K562 (cell line): ENCODE measurements at regions not wholly inside any gene's neighbourhood (a gene's known extent, or its start where the extent isn't known, plus 50 kb on each side); places are given as distances from the start of the nearest gene placed in this dataset.

ENCODE experiments used
- ATAC-seq: fragments of 200-7000 bp; cut with Tn5 transposase; 3 replicates; pipeline ENCODE4 v1.9.1; 2020; ENCODE audit warnings: moderate library complexity
- BruUV-seq: library from RNA; stranded (reverse); fragments of 400-500 nt; replicated peaks from 2 replicates; lab custom pipeline; 2021; lab: Mats Ljungman, UMichigan
- CTCF ChIA-PET: fragments of 300-600 bp; formaldehyde crosslinking; extraction: SDS; loops from one replicate; lab custom pipeline; 2021; ENCODE audit warnings: low intra/inter-chr PET ratio; lab: Yijun Ruan, JAX
- POLR2A ChIA-PET: fragments of 300-600, 350-650 bp; sonication (Branson Sonifier 250); formaldehyde crosslinking; extraction: SDS; loops from one replicate; lab custom pipeline; 2021; ENCODE audit warnings: antibody characterized with exemption, inconsistent platforms; lab: Yijun Ruan, JAX
- DNase-seq, 4 experiments: peaks; one replicate each; pipeline versions ENCODE4 v3.0.0 to v3.0.0-alpha.2; 2011 to 2018; ENCODE audit warnings: low spot score in 3 of 4, mixed read lengths in 3 of 4; ENCODE audit errors: extremely low read depth in 1 of 4
- FAIRE-seq: peaks from 2 replicates; lab custom pipeline; 2011; peaks lifted over from hg19 to GRCh38; lab: Jason Lieb, UNC
- H2AFZ ChIP-seq: 2 replicates; pipeline ENCODE4 v1.6.0; 2011; ENCODE audit warnings: low read depth, low read length, control low read depth, inconsistent platforms
- H3K27ac ChIP-seq: fragments of 200-600 bp; 3 replicates; pipeline ENCODE4 v1.8.0; 2011; ENCODE audit warnings: low read depth, mild to moderate bottlenecking, control low read depth, inconsistent platforms, low read length, moderate library complexity, mixed read lengths; ENCODE audit errors: extremely low read depth
- H3K27me3 ChIP-seq, 2 experiments: fragments of 300-600 bp in 1 of 2; 2 replicates in 1 of 2; 3 replicates in 1 of 2; pipeline versions ENCODE4 v1.6.0 to v1.8.0; 2011; ENCODE audit warnings: inconsistent platforms in 2 of 2, low read length in 2 of 2, mild to moderate bottlenecking in 1 of 2, mixed read lengths in 1 of 2, moderate library complexity in 1 of 2; ENCODE audit not compliant: control insufficient read depth in 2 of 2, insufficient read depth in 2 of 2
- H3K36me3 ChIP-seq: fragments of 300-600 bp; 3 replicates; pipeline ENCODE4 v1.8.0; 2011; ENCODE audit warnings: mild to moderate bottlenecking, low read length, inconsistent platforms; ENCODE audit not compliant: control insufficient read depth, insufficient read depth
- H3K4me1 ChIP-seq, 2 experiments: fragments of 200-600 bp in 1 of 2; replicated peaks in 1 of 2; 2 replicates in 1 of 2; 3 replicates in 1 of 2; pipeline versions ENCODE4 v1.5.1 to v1.8.0; 2011; ENCODE audit warnings: inconsistent platforms in 2 of 2, low read length in 2 of 2, mild to moderate bottlenecking in 1 of 2, mixed read lengths in 1 of 2, moderate library complexity in 1 of 2; ENCODE audit not compliant: control insufficient read depth in 2 of 2, insufficient read depth in 2 of 2
- H3K4me2 ChIP-seq: 2 replicates; pipeline ENCODE4 v1.6.1; 2011; ENCODE audit warnings: low read length, control low read depth, inconsistent platforms, mixed read lengths; ENCODE audit not compliant: insufficient read depth
- H3K4me3 ChIP-seq: fragments of 200-600 bp; sonication (generic), shearing (Covaris generic); 2 replicates; pipeline ENCODE4 v1.5.1; 2016; ENCODE audit warnings: control low read depth, inconsistent platforms
- H3K79me2 ChIP-seq: fragments of 200-600 bp; 3 replicates; pipeline ENCODE4 v1.8.0; 2011; ENCODE audit warnings: low read length, inconsistent platforms; ENCODE audit not compliant: control insufficient read depth, insufficient read depth
- H3K9ac ChIP-seq, 2 experiments: 2 replicates each; pipeline versions ENCODE4 v1.6.0 to v1.6.1; 2011; ENCODE audit warnings: low read depth in 2 of 2, low read length in 2 of 2, control low read depth in 1 of 2, inconsistent platforms in 1 of 2, mild to moderate bottlenecking in 1 of 2, mixed read lengths in 1 of 2; ENCODE audit not compliant: insufficient read depth in 1 of 2
- H3K9me1 ChIP-seq: one replicate; pipeline ENCODE4 v1.6.0; 2011; ENCODE audit warnings: inconsistent platforms, mild to moderate bottlenecking, low read length, moderate library complexity; ENCODE audit not compliant: control insufficient read depth, insufficient read depth
- H3K9me3 ChIP-seq: replicated peaks from 2 replicates; pipeline ENCODE4 v1.5.1; 2011; ENCODE audit warnings: low read depth, low read length, inconsistent platforms; ENCODE audit not compliant: control insufficient read depth, insufficient read depth
- H4K20me1 ChIP-seq: replicated peaks from 2 replicates; pipeline ENCODE4 v1.6.1; 2011; ENCODE audit warnings: low read length, inconsistent platforms, mixed read lengths; ENCODE audit not compliant: control insufficient read depth, insufficient read depth
- BACH1 ChIP-seq: fragments of 200-800 bp; sonication (Bioruptor generic); IDR thresholded peaks from 2 replicates; pipeline ENCODE4 v1.6.1; 2016; ENCODE audit warnings: missing genetic modification characterization, missing compliant biosample characterization
- CEBPG ChIP-seq, 3 experiments: fragments of 200-800 bp in 1 of 3; sonication (Bioruptor generic) in 1 of 3; sonication (generic) in 1 of 3; formaldehyde crosslinking in 1 of 3; IDR thresholded peaks in 2 of 3; conservative IDR thresholded peaks in 1 of 3; 2 replicates each; pipeline versions ENCODE4 v1.6.1 to v1.8.0; 2016 to 2022; ENCODE audit warnings: missing compliant biosample characterization in 2 of 3, missing genetic modification characterization in 2 of 3, mild to moderate bottlenecking in 1 of 3, missing genetic modification reagents in 1 of 3
- HCFC1 ChIP-seq: IDR thresholded peaks from 2 replicates; pipeline ENCODE4 v1.6.1; 2012; ENCODE audit warnings: low read depth, low read length, improper control_type of control experiment
- HLTF ChIP-seq: fragments of 450-650 bp; IDR thresholded peaks from 2 replicates; pipeline ENCODE4 v1.6.1; 2016
- JUNB ChIP-seq: fragments of 450-650 bp; formaldehyde crosslinking; conservative IDR thresholded peaks from 2 replicates; pipeline ENCODE4 v1.4.0; 2020; ENCODE audit warnings: mild to moderate bottlenecking
- MCM5 ChIP-seq: fragments of 450-650 bp; IDR thresholded peaks from 2 replicates; pipeline ENCODE4 v1.6.1; 2016; ENCODE audit warnings: low read depth
- SLC30A9 ChIP-seq: fragments of 250-450 bp; sonication (Bioruptor Pico); IDR thresholded peaks from 2 replicates; pipeline ENCODE4 v1.8.0; 2022; ENCODE audit warnings: mild to moderate bottlenecking, moderate library complexity
- ZEB2 ChIP-seq: fragments of 450-650 bp; IDR thresholded peaks from 2 replicates; pipeline ENCODE4 v1.6.1; 2016
- WGBS: fragments of 100-300 bp; shearing (Covaris generic); methylation state at CpG from one replicate; pipeline ENCODE4 v1.1.6; 2016; ENCODE audit warnings: low coverage, mixed read lengths; ENCODE audit not compliant: insufficient coverage; ENCODE audit errors: missing lambda C conversion rate; 5-methylcytosine and 5-hydroxymethylcytosine counted together
- in situ Hi-C: fragments of 300-500 bp; cut with MboI; formaldehyde crosslinking; loops from 4 replicates; pipeline ENCODE4 v1.15.0; 2018; ENCODE audit warnings: inconsistent platforms, mixed read lengths
- intact Hi-C: fragments of 100-400 bp; cut with micrococcal nuclease; formaldehyde crosslinking; loops from 2 replicates; pipeline ENCODE4 v1.14.2; 2022
- TF ChIP-seq, protein P1 (sequence below): fragments of 450-650 bp; IDR thresholded peaks from 2 replicates; pipeline ENCODE4 v1.6.1; 2016
- TF ChIP-seq, protein P2 (sequence below): fragments of 250-450 bp; sonication (Bioruptor Pico); IDR thresholded peaks from 2 replicates; pipeline ENCODE4 v1.5.0; 2021; ENCODE audit warnings: mild to moderate bottlenecking, moderate library complexity
- TF ChIP-seq, protein P3 (sequence below): sonication (generic); formaldehyde crosslinking; IDR thresholded peaks from 2 replicates; pipeline ENCODE4 v1.9.0; 2022; ENCODE audit warnings: mild to moderate bottlenecking, missing genetic modification reagents

DNA sequence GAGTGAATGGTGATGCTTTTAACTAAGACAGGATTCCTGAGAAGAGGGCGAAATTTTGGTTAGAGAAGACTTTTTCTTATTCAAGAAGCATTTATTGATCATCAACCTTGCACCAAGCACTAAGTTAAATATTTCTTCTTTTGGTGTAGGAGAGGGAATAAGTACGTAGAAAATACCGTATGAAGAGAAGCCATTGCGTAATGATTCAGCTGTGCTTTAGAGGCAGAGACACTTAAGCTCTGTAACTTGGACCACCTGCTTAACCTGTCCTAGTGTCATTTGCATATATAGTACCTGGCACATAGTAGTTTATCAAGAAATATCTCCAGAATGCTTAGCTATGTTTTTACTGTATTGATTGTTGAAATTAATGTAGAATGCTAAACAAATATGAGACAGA is 430.9 kb upstream of the ZNF608 start:
- WGBS = 1% methylated on average over 4 of the region's 4 CpGs
- no peaks in the 10 kb centered on the region for H3K27me3 ChIP-seq
- no peaks in the 10 kb centered on the region for H3K79me2 ChIP-seq
- H3K36me3 ChIP-seq = no peaks in the 10 kb centered on the region
- TF ChIP-seq MCM5 (no peak), BACH1 (tag) (no peak), JUNB (CRISPR knock-in tag) (no peak), CEBPG (CRISPR knock-in tag; IDR thresholded peaks at IDR 0.05) (no peak), CEBPG (tag; conservative IDR thresholded peaks at IDR 0.05 in 1 of 2, IDR thresholded peaks at IDR 0.05 in 1 of 2) (0 out of 4 replicates have a peak, but pooled peaks of 1 of the 2 experiments have one; percentile 22)
- TF ChIP-seq, protein P1, sequence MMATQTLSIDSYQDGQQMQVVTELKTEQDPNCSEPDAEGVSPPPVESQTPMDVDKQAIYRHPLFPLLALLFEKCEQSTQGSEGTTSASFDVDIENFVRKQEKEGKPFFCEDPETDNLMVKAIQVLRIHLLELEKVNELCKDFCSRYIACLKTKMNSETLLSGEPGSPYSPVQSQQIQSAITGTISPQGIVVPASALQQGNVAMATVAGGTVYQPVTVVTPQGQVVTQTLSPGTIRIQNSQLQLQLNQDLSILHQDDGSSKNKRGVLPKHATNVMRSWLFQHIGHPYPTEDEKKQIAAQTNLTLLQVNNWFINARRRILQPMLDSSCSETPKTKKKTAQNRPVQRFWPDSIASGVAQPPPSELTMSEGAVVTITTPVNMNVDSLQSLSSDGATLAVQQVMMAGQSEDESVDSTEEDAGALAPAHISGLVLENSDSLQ = no peak
- H3K4me3 ChIP-seq = no peak overlapping the region
- no TSS peak for BruUV-seq
- no peak for FAIRE-seq
- DNase-seq = no peak
- ChIA-PET CTCF (no interaction called here), POLR2A (no interaction called here)
- no peak overlapping the region for H3K27ac ChIP-seq
- H3K4me1 ChIP-seq = no peaks in the 10 kb centered on the region
- no peak overlapping the region for H3K4me2 ChIP-seq
- no peaks in the 10 kb centered on the region for H4K20me1 ChIP-seq
- H3K9me1 ChIP-seq = no peaks in the 10 kb centered on the region
- ATAC-seq = no peak
- in situ Hi-C loops = no loop called here
- no peak overlapping the region for H2AFZ ChIP-seq
- no peaks in the 10 kb centered on the region for H3K9me3 ChIP-seq
- H3K9ac ChIP-seq = no peak overlapping the region
- intact Hi-C loops = no loop called here

DNA sequence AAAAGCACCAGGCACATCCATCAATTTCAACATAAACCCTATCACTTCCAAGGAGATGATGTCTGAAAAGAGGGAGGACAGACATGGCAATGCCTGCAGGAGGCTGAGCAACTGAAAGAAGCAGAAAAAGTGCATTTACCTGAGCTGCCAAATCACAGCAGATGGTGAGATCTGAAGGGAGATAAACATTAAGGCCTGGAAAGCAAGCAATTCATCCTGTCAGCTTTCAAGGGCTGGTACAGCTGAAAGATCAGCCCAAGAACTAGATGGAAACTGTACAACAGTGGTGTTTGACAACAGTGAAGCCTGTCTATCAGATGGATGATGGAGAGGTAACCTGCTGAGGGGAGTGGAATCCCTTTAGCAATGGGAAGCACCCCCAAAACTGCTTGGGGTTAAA is 433.2 kb upstream of the ZNF608 start:
- in situ Hi-C loops = no loop called here
- Histone ChIP-seq H3K9me3 (no peaks in the 10 kb centered on the region), H2AFZ (no peak overlapping the region), H3K9ac (no peak overlapping the region), H3K79me2 (no peaks in the 10 kb centered on the region), H4K20me1 (no peaks in the 10 kb centered on the region), H3K36me3 (no peaks in the 10 kb centered on the region), H3K4me3 (no peak overlapping the region), H3K4me2 (no peak overlapping the region), H3K27ac (no peak overlapping the region), H3K4me1 (no peaks in the 10 kb centered on the region), H3K9me1 (no peaks in the 10 kb centered on the region), H3K27me3 (no peaks in the 10 kb centered on the region)
- intact Hi-C loops = no loop called here
- POLR2A ChIA-PET = no interaction called here
- CTCF ChIA-PET = no interaction called here
- no peak for FAIRE-seq
- BruUV-seq = no TSS peak
- ATAC-seq = no peak
- no peak for DNase-seq
- TF ChIP-seq ZEB2 (no peak), HLTF (no peak), SLC30A9 (CRISPR knock-in tag) (no peak), HCFC1 (no peak)
- TF ChIP-seq, protein P2, sequence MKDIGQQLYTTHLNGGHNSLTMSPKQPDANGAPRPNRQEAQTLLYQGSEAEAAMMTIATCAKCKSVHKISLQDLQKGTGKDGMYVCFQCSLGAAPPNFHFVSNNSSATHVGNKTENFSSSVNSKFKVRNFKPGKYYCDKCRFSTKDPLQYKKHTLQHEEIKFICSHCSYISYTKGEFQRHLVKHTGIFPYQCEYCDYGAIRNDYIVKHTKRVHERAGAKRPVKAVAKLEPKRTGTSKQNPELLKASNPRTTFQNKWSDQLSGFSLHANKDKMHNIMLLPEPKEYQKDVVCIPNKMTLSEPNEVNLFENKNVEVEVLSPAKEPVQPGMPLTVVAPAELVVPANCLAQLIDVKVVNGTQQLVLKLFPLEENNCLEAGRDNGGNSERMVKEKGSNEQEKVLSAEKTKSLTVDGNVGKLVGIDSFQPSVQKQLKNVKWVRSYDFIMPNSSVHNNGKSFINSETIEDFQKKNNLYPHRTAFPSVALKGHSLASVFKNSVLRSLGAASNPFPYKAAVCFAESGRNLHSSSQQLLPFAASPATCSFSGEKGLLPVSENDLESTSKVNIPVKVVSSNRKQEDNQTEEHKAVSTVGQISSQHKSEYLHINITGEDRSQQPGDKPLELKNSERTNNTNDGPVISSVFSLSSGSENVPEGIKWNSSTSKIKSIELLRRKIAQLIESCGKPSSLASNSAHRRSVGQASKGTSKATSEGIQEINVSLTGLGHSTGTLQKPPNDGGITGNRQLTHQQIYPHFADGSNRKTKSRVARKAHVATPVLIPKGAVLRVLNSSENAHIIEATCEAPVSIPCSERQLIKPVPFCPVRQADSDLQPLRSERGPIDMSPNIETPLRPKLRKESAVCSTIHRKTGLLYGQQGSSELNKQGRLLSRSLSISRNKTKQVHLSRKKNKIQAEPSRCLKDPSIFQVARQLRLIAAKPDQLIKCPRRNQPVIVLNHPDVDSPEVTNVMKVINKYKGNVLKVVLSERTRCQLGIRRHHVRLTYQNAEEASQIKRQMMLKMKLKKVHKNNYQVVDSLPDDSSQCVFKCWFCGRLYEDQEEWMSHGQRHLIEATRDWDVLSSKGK (CRISPR knock-in tag) = no peak
- TF ChIP-seq, protein P3, sequence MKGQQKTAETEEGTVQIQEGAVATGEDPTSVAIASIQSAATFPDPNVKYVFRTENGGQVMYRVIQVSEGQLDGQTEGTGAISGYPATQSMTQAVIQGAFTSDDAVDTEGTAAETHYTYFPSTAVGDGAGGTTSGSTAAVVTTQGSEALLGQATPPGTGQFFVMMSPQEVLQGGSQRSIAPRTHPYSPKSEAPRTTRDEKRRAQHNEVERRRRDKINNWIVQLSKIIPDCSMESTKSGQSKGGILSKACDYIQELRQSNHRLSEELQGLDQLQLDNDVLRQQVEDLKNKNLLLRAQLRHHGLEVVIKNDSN (CRISPR knock-in tag) = no peak
